GM12878 (cell line): ENCODE measurements at regions not wholly inside any gene's neighbourhood (a gene's known extent, or its start where the extent isn't known, plus 50 kb on each side); places are given as distances from the start of the nearest gene placed in this dataset.

Experiments used
- ATAC-seq: fragments of 200-7000 bp; cut with Tn5 transposase; 3 replicates; pipeline ENCODE4 v1.9.1; 2020; ENCODE audit warnings: mild to moderate bottlenecking, moderate library complexity
- BruUV-seq: library from RNA; stranded (reverse); fragments of 400-500 nt; replicated peaks from 2 replicates; lab custom pipeline; 2021; lab: Mats Ljungman, UMichigan
- CTCF ChIA-PET: fragments of 300-600 bp; sonication (Branson Sonifier 250); formaldehyde crosslinking; extraction: SDS; loops from one replicate; lab custom pipeline; 2021; ENCODE audit warnings: inconsistent platforms; lab: Yijun Ruan, JAX
- POLR2A ChIA-PET: fragments of 350-600 bp; formaldehyde crosslinking; extraction: SDS; loops from one replicate; lab custom pipeline; 2021; ENCODE audit warnings: inconsistent platforms; lab: Charles Lee
- RAD21 ChIA-PET: fragments of 300-600 bp; sonication (Branson Sonifier 250); formaldehyde crosslinking; loops from one replicate; lab custom pipeline; 2023; ENCODE audit warnings: antibody characterized with exemption; ENCODE audit not compliant: unreplicated experiment; lab: Charles Lee
- SMC1A ChIA-PET: fragments of 300-600 bp; sonication (Branson Sonifier 250); formaldehyde crosslinking; loops from one replicate; lab custom pipeline; 2023; ENCODE audit not compliant: unreplicated experiment, uncharacterized antibody; lab: Charles Lee
- DNase-seq: peaks from one replicate; pipeline ENCODE4 v3.0.0-alpha.2; 2011; ENCODE audit warnings: low read depth, low spot score
- FAIRE-seq: peaks from 3 replicates; lab custom pipeline; 2011; peaks lifted over from hg19 to GRCh38; lab: Jason Lieb, UNC
- H2AFZ ChIP-seq: 2 replicates; pipeline ENCODE4 v1.6.0; 2011; ENCODE audit warnings: low read depth, low read length, control low read depth; ENCODE audit not compliant: control insufficient read depth
- H3K27ac ChIP-seq: 2 replicates; pipeline ENCODE4 v1.5.1; 2011; ENCODE audit warnings: control low read depth; ENCODE audit not compliant: control insufficient read depth, insufficient read depth
- H3K27me3 ChIP-seq, 2 experiments: replicated peaks in 1 of 2; 2 replicates each; pipeline versions ENCODE4 v1.6.0 to v1.6.1; 2011; ENCODE audit warnings: low read length in 1 of 2; ENCODE audit not compliant: control insufficient read depth in 2 of 2, insufficient read depth in 2 of 2
- H3K36me3 ChIP-seq, 2 experiments: 2 replicates each; pipeline ENCODE4 v1.5.1; 2011; ENCODE audit warnings: low read length in 1 of 2; ENCODE audit not compliant: control insufficient read depth in 2 of 2, insufficient read depth in 2 of 2
- H3K4me1 ChIP-seq: 2 replicates; pipeline ENCODE4 v1.6.1; 2011; ENCODE audit warnings: mild to moderate bottlenecking, low read length, moderate library complexity, mixed read lengths; ENCODE audit not compliant: control insufficient read depth, insufficient read depth
- H3K4me2 ChIP-seq: 2 replicates; pipeline ENCODE4 v1.6.0; 2011; ENCODE audit warnings: control low read depth; ENCODE audit not compliant: control insufficient read depth, insufficient read depth
- H3K4me3 ChIP-seq: fragments of 200-600 bp; sonication (generic); 2 replicates; pipeline ENCODE4 v1.5.1; 2016
- H3K79me2 ChIP-seq: 2 replicates; pipeline ENCODE4 v1.6.0; 2011; ENCODE audit warnings: low read length; ENCODE audit not compliant: control insufficient read depth, insufficient read depth
- H3K9ac ChIP-seq: 2 replicates; pipeline ENCODE4 v1.8.0; 2011; ENCODE audit warnings: low read length, control low read depth, mixed read lengths; ENCODE audit not compliant: control insufficient read depth, insufficient read depth
- H3K9me3 ChIP-seq: replicated peaks from 3 replicates; pipeline ENCODE4 v1.5.1; 2011; ENCODE audit warnings: mild to moderate bottlenecking, low read length; ENCODE audit not compliant: control insufficient read depth, insufficient read depth
- H4K20me1 ChIP-seq: 2 replicates; pipeline ENCODE4 v1.6.0; 2011; ENCODE audit not compliant: control insufficient read depth, insufficient read depth
- ATF7 ChIP-seq: fragments of 450-650 bp; IDR thresholded peaks from 2 replicates; pipeline ENCODE4 v1.6.1; 2016; ENCODE audit warnings: low read depth, mild to moderate bottlenecking
- ESRRA ChIP-seq: IDR thresholded peaks from 2 replicates; pipeline ENCODE4 v1.6.1; 2012; ENCODE audit warnings: mild to moderate bottlenecking, low read length, improper control_type of control experiment
- POLR2AphosphoS2 ChIP-seq: IDR thresholded peaks from 2 replicates; pipeline ENCODE4 v1.6.1; 2011; ENCODE audit warnings: low read depth, mild to moderate bottlenecking, low read length, improper control_type of control experiment, moderate library complexity
- SPI1 ChIP-seq: IDR thresholded peaks from 2 replicates; pipeline ENCODE4 v1.6.1; 2011; ENCODE audit warnings: low read depth, mild to moderate bottlenecking, low read length, moderate library complexity, borderline replicate concordance; ENCODE audit not compliant: insufficient read depth
- SREBF1 ChIP-seq: IDR thresholded peaks from 2 replicates; pipeline ENCODE4 v1.6.1; 2012; ENCODE audit warnings: mild to moderate bottlenecking, low read length
- TARDBP ChIP-seq: IDR thresholded peaks from 2 replicates; pipeline ENCODE4 v1.6.1; 2016; ENCODE audit warnings: borderline replicate concordance
- ZBED1 ChIP-seq: IDR thresholded peaks from 2 replicates; pipeline ENCODE4 v1.6.1; 2016; ENCODE audit warnings: borderline replicate concordance
- ZNF207 ChIP-seq: fragments of 450-650 bp; IDR thresholded peaks from 2 replicates; pipeline ENCODE4 v1.6.1; 2014; ENCODE audit warnings: antibody characterized with exemption, mild to moderate bottlenecking, borderline replicate concordance
- ZNF622 ChIP-seq: fragments of 450-650 bp; IDR thresholded peaks from 2 replicates; pipeline ENCODE4 v1.6.1; 2017; ENCODE audit warnings: mild to moderate bottlenecking, inconsistent platforms
- WGBS: methylation state at CpG from one replicate; pipeline ENCODE4 v1.1.6; 2016; ENCODE audit warnings: low lambda C conversion rate; ENCODE audit not compliant: insufficient replicate concordance, insufficient coverage; ENCODE audit errors: missing lambda C conversion rate; 5-methylcytosine and 5-hydroxymethylcytosine counted together
- in situ Hi-C: fragments of 300-500 bp; cut with MboI; formaldehyde crosslinking; loops from 9 replicates; pipeline ENCODE4 v1.14.3; 2018; ENCODE audit warnings: mixed read lengths
- intact Hi-C: fragments of 100-400 bp; cut with micrococcal nuclease; formaldehyde crosslinking; loops from one replicate; pipeline ENCODE4 v1.14.2; 2022; ENCODE audit not compliant: unreplicated experiment
- TF ChIP-seq, protein P1 (sequence below): fragments of 150-350 bp; IDR thresholded peaks from 2 replicates; pipeline ENCODE4 v1.6.1; 2016; ENCODE audit warnings: low read depth, low read length
- TF ChIP-seq, protein P2 (sequence below): fragments of 150-350 bp; IDR thresholded peaks from 2 replicates; pipeline ENCODE4 v1.6.1; 2014; ENCODE audit warnings: mild to moderate bottlenecking, low read depth, low read length
- TF ChIP-seq, protein P3 (sequence below): IDR thresholded peaks from 2 replicates; pipeline ENCODE4 v1.6.1; 2011; ENCODE audit warnings: low read depth, mild to moderate bottlenecking, low read length, moderate library complexity, borderline replicate concordance; ENCODE audit errors: extremely low read depth

DNA sequence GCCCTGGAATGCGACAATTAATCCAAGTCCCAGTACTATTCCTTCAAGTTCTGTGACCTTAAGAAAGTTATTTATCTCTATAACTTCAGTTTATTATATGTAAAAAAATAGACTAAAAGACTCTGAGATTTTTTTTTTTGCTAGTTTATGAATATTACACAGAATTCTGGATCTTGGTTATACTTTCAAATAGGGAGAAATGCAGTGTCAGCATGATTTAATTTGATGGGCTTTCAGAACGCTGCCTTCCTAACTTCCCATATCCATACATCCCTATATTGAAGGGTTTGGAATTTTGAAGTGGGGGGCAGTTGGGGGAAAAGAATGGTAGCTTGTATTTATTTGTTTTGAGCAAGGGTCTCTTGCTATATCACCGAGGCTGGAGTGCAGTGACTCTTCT is 98.4 kb upstream of the MEGF10 start:
- in situ Hi-C loops (no loop called here), intact Hi-C loops (no loop called here)
- DNase-seq (no peak), FAIRE-seq (no peak), ATAC-seq (no peak)
- H4K20me1 ChIP-seq = no peaks in the 10 kb centered on the region
- no peaks in the 10 kb centered on the region for H3K36me3 ChIP-seq
- no peaks in the 10 kb centered on the region for H3K79me2 ChIP-seq
- no TSS peak for BruUV-seq
- no peaks in the 10 kb centered on the region for H3K27me3 ChIP-seq
- ChIA-PET RAD21 (no interaction called here), SMC1A (no interaction called here), CTCF (no interaction called here), POLR2A (no interaction called here)
- H2AFZ ChIP-seq = no peak overlapping the region
- H3K27ac ChIP-seq = no peak overlapping the region
- no peak overlapping the region for H3K4me2 ChIP-seq
- no peaks in the 10 kb centered on the region for H3K9me3 ChIP-seq
- no peak overlapping the region for H3K9ac ChIP-seq
- no peak overlapping the region for H3K4me3 ChIP-seq
- no peaks in the 10 kb centered on the region for H3K4me1 ChIP-seq
- WGBS = 60% methylated on average over 3 of the region's 3 CpGs
- TF ChIP-seq SREBF1 (no peak), ESRRA (no peak), ZNF622 (no peak), ZNF207 (no peak), ATF7 (no peak), ZBED1 (no peak), POLR2AphosphoS2 (no peak), TARDBP (no peak), SPI1 (no peak)
- TF ChIP-seq, protein P1, sequence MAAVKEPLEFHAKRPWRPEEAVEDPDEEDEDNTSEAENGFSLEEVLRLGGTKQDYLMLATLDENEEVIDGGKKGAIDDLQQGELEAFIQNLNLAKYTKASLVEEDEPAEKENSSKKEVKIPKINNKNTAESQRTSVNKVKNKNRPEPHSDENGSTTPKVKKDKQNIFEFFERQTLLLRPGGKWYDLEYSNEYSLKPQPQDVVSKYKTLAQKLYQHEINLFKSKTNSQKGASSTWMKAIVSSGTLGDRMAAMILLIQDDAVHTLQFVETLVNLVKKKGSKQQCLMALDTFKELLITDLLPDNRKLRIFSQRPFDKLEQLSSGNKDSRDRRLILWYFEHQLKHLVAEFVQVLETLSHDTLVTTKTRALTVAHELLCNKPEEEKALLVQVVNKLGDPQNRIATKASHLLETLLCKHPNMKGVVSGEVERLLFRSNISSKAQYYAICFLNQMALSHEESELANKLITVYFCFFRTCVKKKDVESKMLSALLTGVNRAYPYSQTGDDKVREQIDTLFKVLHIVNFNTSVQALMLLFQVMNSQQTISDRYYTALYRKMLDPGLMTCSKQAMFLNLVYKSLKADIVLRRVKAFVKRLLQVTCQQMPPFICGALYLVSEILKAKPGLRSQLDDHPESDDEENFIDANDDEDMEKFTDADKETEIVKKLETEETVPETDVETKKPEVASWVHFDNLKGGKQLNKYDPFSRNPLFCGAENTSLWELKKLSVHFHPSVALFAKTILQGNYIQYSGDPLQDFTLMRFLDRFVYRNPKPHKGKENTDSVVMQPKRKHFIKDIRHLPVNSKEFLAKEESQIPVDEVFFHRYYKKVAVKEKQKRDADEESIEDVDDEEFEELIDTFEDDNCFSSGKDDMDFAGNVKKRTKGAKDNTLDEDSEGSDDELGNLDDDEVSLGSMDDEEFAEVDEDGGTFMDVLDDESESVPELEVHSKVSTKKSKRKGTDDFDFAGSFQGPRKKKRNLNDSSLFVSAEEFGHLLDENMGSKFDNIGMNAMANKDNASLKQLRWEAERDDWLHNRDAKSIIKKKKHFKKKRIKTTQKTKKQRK = no peak
- TF ChIP-seq, protein P2, sequence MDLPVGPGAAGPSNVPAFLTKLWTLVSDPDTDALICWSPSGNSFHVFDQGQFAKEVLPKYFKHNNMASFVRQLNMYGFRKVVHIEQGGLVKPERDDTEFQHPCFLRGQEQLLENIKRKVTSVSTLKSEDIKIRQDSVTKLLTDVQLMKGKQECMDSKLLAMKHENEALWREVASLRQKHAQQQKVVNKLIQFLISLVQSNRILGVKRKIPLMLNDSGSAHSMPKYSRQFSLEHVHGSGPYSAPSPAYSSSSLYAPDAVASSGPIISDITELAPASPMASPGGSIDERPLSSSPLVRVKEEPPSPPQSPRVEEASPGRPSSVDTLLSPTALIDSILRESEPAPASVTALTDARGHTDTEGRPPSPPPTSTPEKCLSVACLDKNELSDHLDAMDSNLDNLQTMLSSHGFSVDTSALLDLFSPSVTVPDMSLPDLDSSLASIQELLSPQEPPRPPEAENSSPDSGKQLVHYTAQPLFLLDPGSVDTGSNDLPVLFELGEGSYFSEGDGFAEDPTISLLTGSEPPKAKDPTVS = no peak
- TF ChIP-seq, protein P3, sequence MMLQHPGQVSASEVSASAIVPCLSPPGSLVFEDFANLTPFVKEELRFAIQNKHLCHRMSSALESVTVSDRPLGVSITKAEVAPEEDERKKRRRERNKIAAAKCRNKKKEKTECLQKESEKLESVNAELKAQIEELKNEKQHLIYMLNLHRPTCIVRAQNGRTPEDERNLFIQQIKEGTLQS = no peak
